Urinary bladder (tissue), 3 donors: ENCODE measurements at regions not wholly inside any gene's neighbourhood (a gene's known extent, or its start where the extent isn't known, plus 50 kb on each side); places are given as distances from the start of the nearest gene placed in this dataset.

Experiments
- DNase-seq: peaks from one replicate; pipeline ENCODE4 v3.0.0-alpha.2; 2015; ENCODE audit errors: extremely low spot score
- H3K27ac ChIP-seq: one replicate; pipeline ENCODE4 v1.5.1; 2013; ENCODE audit warnings: low read depth, mild to moderate bottlenecking, moderate library complexity
- H3K36me3 ChIP-seq: one replicate; pipeline ENCODE4 v1.6.1; 2013; ENCODE audit warnings: mild to moderate bottlenecking, moderate library complexity; ENCODE audit not compliant: insufficient read depth
- H3K4me1 ChIP-seq: one replicate; pipeline ENCODE4 v1.6.1; 2013; ENCODE audit warnings: mild to moderate bottlenecking, moderate library complexity; ENCODE audit not compliant: insufficient read depth
- H3K4me3 ChIP-seq: one replicate; pipeline ENCODE4 v1.5.1; 2013; ENCODE audit warnings: low read depth, low read length
- WGBS: extraction: QIAGEN DNeasy Blood & Tissue Kit; methylation state at CpG from one replicate; pipeline ENCODE4 v1.1.7; 2013; 5-methylcytosine and 5-hydroxymethylcytosine counted together
- donor health status: healthy with polysubstance abuse.
- donor health status: healthy.

GRCh38 chr2:30367232-30368070, 79.6 kb upstream of the LCLAT1 start:
- no peak overlapping the region for H3K27ac ChIP-seq
- no peaks in the 10 kb centered on the region for H3K36me3 ChIP-seq
- WGBS: 95% methylated on average over 9 of the region's 9 CpGs
- no peak for DNase-seq
- H3K4me1 ChIP-seq: no peaks in the 10 kb centered on the region
- no peak overlapping the region for H3K4me3 ChIP-seq

GRCh38 chr2:30368258-30368657, 78.8 kb upstream of the LCLAT1 start:
- Histone ChIP-seq H3K36me3 (no peaks in the 10 kb centered on the region), H3K4me1 (no peaks in the 10 kb centered on the region), H3K27ac (no peak overlapping the region), H3K4me3 (no peak overlapping the region)
- no peak for DNase-seq
- WGBS: 73% methylated on average over 5 of the region's 5 CpGs

GRCh38 chr2:30371028-30371689, 75.9 kb upstream of the LCLAT1 start:
- Histone ChIP-seq H3K4me1 (no peaks in the 10 kb centered on the region), H3K36me3 (no peaks in the 10 kb centered on the region), H3K4me3 (no peak overlapping the region), H3K27ac (no peak overlapping the region)
- no peak for DNase-seq
- WGBS: 90% methylated on average over 2 of the region's 2 CpGs

- Histone ChIP-seq H3K4me3 (no peak overlapping the region), H3K27ac (no peak overlapping the region), H3K4me1 (no peaks in the 10 kb centered on the region), H3K36me3 (no peaks in the 10 kb centered on the region)
- no peak for DNase-seq
- WGBS: 68% methylated on average over 6 of the region's 6 CpGs
These were observed 75.2 kb upstream of the LCLAT1 start for GRCh38 chr2:30371772-30372373.

GRCh38 chr2:30372826-30373225, 74.2 kb upstream of the LCLAT1 start:
- H3K4me1 ChIP-seq: no peaks in the 10 kb centered on the region
- no peak for DNase-seq
- H3K27ac ChIP-seq: no peak overlapping the region
- no peaks in the 10 kb centered on the region for H3K36me3 ChIP-seq
- no peak overlapping the region for H3K4me3 ChIP-seq

- Histone ChIP-seq H3K27ac (no peak overlapping the region), H3K36me3 (no peaks in the 10 kb centered on the region), H3K4me1 (no peaks in the 10 kb centered on the region), H3K4me3 (no peak overlapping the region)
- 81% methylated on average over 9 of the region's 9 CpGs for WGBS
- DNase-seq: no peak
These were observed 73.2 kb upstream of the LCLAT1 start for GRCh38 chr2:30373881-30374302.

- H3K36me3 ChIP-seq: no peaks in the 10 kb centered on the region
- H3K27ac ChIP-seq: no peak overlapping the region
- no peak for DNase-seq
- no peaks in the 10 kb centered on the region for H3K4me1 ChIP-seq
- 92% methylated on average over 2 of the region's 2 CpGs for WGBS
- no peak overlapping the region for H3K4me3 ChIP-seq
These were observed 72.7 kb upstream of the LCLAT1 start for GRCh38 chr2:30374380-30374779.

- Histone ChIP-seq H3K4me1 (no peaks in the 10 kb centered on the region), H3K36me3 (no peaks in the 10 kb centered on the region), H3K27ac (no peak overlapping the region), H3K4me3 (no peak overlapping the region)
- no peak for DNase-seq
These were observed 71.1 kb upstream of the LCLAT1 start for GRCh38 chr2:30375915-30376314.

GRCh38 chr2:30379481-30379880, 67.6 kb upstream of the LCLAT1 start:
- Histone ChIP-seq H3K36me3 (no peaks in the 10 kb centered on the region), H3K4me1 (no peaks in the 10 kb centered on the region), H3K4me3 (no peak overlapping the region), H3K27ac (no peak overlapping the region)
- 99% methylated on average over 1 of the region's 1 CpG for WGBS
- DNase-seq: no peak

- Histone ChIP-seq H3K36me3 (no peaks in the 10 kb centered on the region), H3K4me3 (no peak overlapping the region), H3K4me1 (no peaks in the 10 kb centered on the region), H3K27ac (no peak overlapping the region)
- no peak for DNase-seq
- WGBS: 98% methylated on average over 3 of the region's 3 CpGs
These were observed 66.2 kb upstream of the LCLAT1 start for GRCh38 chr2:30380824-30381223.

- no peak overlapping the region for H3K4me3 ChIP-seq
- WGBS: 84% methylated on average over 4 of the region's 4 CpGs
These were observed 64.8 kb upstream of the LCLAT1 start for GRCh38 chr2:30382162-30382783.

GRCh38 chr2:30382995-30383394, 64.1 kb upstream of the LCLAT1 start:
- Histone ChIP-seq H3K4me1 (no peaks in the 10 kb centered on the region), H3K4me3 (no peak overlapping the region), H3K36me3 (no peaks in the 10 kb centered on the region), H3K27ac (no peak overlapping the region)
- 78% methylated on average over 1 of the region's 1 CpG for WGBS
- DNase-seq: no peak

More at GRCh38 chr2:30382162-30382783, 64.8 kb upstream of the LCLAT1 start:
- no peaks in the 10 kb centered on the region for H3K36me3 ChIP-seq
- no peaks in the 10 kb centered on the region for H3K4me1 ChIP-seq
- H3K27ac ChIP-seq: no peak overlapping the region
- DNase-seq: no peak

GRCh38 chr2:30385327-30385726, 61.7 kb upstream of the LCLAT1 start:
- Histone ChIP-seq H3K27ac (no peak overlapping the region), H3K4me3 (no peak overlapping the region), H3K36me3 (no peaks in the 10 kb centered on the region), H3K4me1 (no peaks in the 10 kb centered on the region)
- 33% methylated on average over 5 of the region's 5 CpGs for WGBS
- no peak for DNase-seq

- Histone ChIP-seq H3K4me3 (no peak overlapping the region), H3K36me3 (no peaks in the 10 kb centered on the region)
- no peak for DNase-seq
These were observed 54.9 kb upstream of the LCLAT1 start for GRCh38 chr2:30392097-30392496.

More at GRCh38 chr2:30392097-30392496, 54.9 kb upstream of the LCLAT1 start:
- no peak overlapping the region for H3K27ac ChIP-seq
- H3K4me1 ChIP-seq: no peaks in the 10 kb centered on the region
